Aorta (tissue), 5 donors: ENCODE measurements at regions not wholly inside any gene's neighbourhood (a gene's known extent, or its start where the extent isn't known, plus 50 kb on each side); places are given as distances from the start of the nearest gene placed in this dataset.

Experiments used
- ATAC-seq: fragments of 200-7000 bp; cut with Tn5 transposase; one replicate; pipeline ENCODE4 v1.9.1; 2022; ENCODE audit warnings: moderate library complexity; ENCODE audit not compliant: low FRiP score
- DNase-seq, 2 donors: peaks; one replicate each; pipeline ENCODE4 v3.0.0-alpha.2; 2020
- H3K27ac ChIP-seq, 2 donors: one replicate each; pipeline ENCODE4 v1.5.1; 2013; ENCODE audit warnings: low read length in 2 of 2, mild to moderate bottlenecking in 2 of 2, moderate library complexity in 2 of 2, control low read depth in 1 of 2, inconsistent platforms in 1 of 2, low read depth in 1 of 2
- H3K27me3 ChIP-seq, 2 donors: one replicate each; pipeline ENCODE4 v1.6.1; 2013; ENCODE audit warnings: control low read depth in 1 of 2, low read length in 1 of 2, mild to moderate bottlenecking in 1 of 2, moderate library complexity in 1 of 2; ENCODE audit not compliant: insufficient read depth in 2 of 2, control insufficient read depth in 1 of 2
- H3K36me3 ChIP-seq, 2 donors: one replicate each; pipeline ENCODE4 v1.6.1; 2013; ENCODE audit warnings: control low read depth in 1 of 2, low read length in 1 of 2, mild to moderate bottlenecking in 1 of 2; ENCODE audit not compliant: insufficient read depth in 2 of 2, control insufficient read depth in 1 of 2
- H3K4me1 ChIP-seq, 2 donors: one replicate each; pipeline ENCODE4 v1.6.1; 2013; ENCODE audit warnings: low read length in 2 of 2, control low read depth in 1 of 2, mild to moderate bottlenecking in 1 of 2, moderate library complexity in 1 of 2; ENCODE audit not compliant: insufficient read depth in 2 of 2, control insufficient read depth in 1 of 2
- H3K4me3 ChIP-seq, 2 donors: one replicate each; pipeline ENCODE4 v1.5.1; 2013; ENCODE audit warnings: low read length in 2 of 2, control low read depth in 1 of 2, mild to moderate bottlenecking in 1 of 2
- H3K9me3 ChIP-seq: one replicate; pipeline ENCODE4 v1.6.1; 2013; ENCODE audit warnings: mild to moderate bottlenecking, low read length; ENCODE audit not compliant: control insufficient read depth
- WGBS, 2 donors: extraction: QIAGEN DNeasy Blood & Tissue Kit; methylation state at CpG; one replicate each; pipeline ENCODE4 v1.1.7; 2013; 5-methylcytosine and 5-hydroxymethylcytosine counted together
- intact Hi-C, 2 donors: fragments of 100-400 bp; cut with DNase I; formaldehyde crosslinking; loops; one replicate each; pipeline versions ENCODE4 v1.14.2 to v1.15.0; 2022
- donor health status: healthy with polysubstance abuse.
- donor health status: Bipolar disorder and iron deficiency.
- donor health status: DM: no; HTN: no; CAD: no.
- donor health status: DM: no; HTN: no; CAD: no.
- donor health status: DM: yes; HTN: yes; CAD: no.

DNA sequence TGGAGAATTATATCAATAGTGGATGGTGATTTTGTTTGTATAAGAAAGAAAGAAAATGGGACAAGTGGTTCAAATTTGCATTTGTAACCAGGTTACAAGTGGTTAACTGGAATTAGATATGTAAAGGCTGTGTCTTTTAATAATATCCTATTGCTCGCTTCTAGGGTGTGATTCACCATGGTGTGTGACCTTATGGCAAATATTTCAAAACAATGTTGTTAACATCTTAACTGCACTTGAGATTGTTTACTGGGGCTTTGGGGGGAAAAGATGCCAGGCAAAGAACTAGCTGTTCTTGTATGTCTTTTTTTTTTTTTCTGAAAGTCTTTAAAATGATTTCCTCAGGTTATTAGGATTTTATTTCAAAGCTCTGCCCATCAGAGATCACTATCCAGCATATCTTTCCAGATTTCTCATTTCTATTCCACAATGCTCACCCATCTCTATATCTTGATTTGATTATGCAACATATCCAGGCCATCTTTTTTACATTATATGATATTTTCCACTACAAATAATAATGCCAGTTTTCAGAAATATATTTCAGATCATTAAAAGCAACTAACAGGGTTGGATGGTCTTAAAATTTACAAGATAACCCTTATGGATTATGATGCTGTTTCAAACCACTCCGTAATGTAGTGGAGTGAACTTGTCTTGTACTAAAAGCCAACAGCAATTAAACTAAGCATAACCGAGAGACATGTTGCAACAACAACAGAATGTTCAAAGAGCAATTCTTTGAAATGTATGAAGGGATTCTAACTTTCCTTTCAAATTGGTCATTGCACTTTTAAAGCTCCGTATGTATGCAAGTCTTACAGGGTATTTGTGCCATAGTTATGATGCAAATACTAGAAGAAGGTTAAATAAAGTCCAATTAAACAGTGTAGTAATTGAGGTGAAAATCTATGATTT is 341.5 kb upstream of the ETAA1 start:
- ATAC-seq (no peak), DNase-seq (no peak)
- WGBS, 2 donors, result 88 to 91% methylated on average over 4 of the region's 4 CpGs
- Histone ChIP-seq H3K27ac (no peak overlapping the region), H3K4me3 (no peak overlapping the region), H3K27me3 (no peaks in the 10 kb centered on the region), H3K4me1 (no peaks in the 10 kb centered on the region), H3K36me3 (no peaks in the 10 kb centered on the region), H3K9me3 (no peaks in the 10 kb centered on the region)
- intact Hi-C loops, result no loop called here

DNA sequence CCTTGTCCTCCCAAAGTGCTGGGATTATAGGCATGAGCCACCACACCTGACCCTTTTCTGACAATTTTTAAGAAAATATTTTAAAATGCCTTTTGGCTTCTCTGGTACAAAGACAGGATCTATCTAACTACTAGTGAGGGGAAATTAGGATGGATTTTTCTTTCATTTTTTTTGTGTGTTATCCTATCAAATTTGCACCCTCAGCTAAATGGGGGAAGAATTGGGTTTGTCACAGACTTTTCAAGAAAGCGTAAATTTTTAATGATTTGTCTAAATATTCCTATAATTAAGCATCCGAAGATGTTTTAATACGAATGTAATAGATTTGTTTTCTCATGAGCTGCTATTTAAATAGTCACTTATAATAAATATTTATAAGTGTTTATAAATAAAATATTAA is 340.0 kb upstream of the ETAA1 start:
- intact Hi-C loops, result no loop called here
- no peaks in the 10 kb centered on the region for H3K27me3 ChIP-seq
- no peak for DNase-seq
- H3K4me1 ChIP-seq, result no peaks in the 10 kb centered on the region
- H3K36me3 ChIP-seq, result no peaks in the 10 kb centered on the region
- no peak overlapping the region for H3K27ac ChIP-seq
- whole genome bisulfite sequencing, 2 donors, result 97% methylated on average over 3 of the region's 3 CpGs
- H3K9me3 ChIP-seq, result no peaks in the 10 kb centered on the region
- H3K4me3 ChIP-seq, result no peak overlapping the region
- ATAC-seq, result no peak

DNA sequence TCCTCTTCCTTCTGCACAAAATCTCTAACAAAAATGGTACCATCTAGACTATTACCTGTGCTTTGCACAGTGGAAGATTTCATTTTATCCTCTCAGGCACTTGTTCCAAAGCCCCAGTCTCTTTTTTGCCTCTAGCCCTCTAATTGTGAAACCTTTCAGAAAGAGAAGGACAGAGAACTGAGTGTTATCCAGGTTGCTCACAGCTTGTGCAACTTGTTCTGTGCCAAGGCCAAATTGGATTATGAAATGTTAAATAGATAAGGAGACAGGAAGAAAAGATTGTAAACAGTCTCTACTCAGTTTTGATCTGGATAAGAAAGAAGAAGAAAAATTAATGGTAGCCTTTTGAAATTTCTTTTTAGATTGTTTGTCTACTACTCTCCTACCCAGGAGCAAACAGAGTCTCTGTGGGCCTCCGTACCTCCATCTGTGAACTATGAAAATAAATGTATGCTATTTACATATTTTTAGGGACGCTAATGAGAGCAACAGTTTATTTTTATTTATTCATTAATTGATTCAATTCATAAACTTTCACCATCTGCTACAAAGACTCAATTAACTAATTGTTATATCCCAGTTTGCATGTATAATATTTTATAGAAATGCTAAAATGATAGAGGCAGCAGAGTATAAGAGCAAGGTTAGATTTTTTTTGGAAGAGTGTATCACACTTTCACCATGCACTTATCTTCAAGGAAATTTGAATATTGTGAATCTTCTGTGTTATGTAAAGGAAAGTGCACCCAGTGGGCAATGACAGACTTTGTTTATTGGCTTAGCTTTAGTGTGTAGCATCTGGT is 339.0 kb upstream of the ETAA1 start:
- Histone ChIP-seq H3K4me3 (no peak overlapping the region), H3K27ac (no peak overlapping the region)
- DNase-seq, result no peak

DNA sequence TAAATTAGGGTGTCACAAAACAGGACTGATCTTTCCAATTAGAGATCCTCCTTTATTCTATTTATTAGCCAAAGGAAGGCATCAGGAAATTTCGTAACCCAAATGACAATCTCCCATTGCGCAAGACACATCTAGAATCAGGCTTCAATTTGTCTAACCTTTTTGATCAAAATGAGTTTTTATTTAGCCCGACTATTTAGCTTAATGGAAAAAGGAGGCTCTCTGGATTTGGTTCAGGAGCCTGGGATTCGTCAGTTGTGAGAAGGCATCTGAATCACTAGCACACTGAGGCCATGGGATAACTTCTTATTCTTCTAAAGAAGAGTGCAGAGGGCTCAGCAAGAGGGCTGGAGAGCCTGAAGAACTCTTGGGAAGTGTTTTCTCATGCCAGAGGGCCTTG is 332.1 kb upstream of the ETAA1 start:
- H3K27me3 ChIP-seq, result no peaks in the 10 kb centered on the region
- H3K9me3 ChIP-seq, result no peaks in the 10 kb centered on the region
- H3K27ac ChIP-seq, result no peak overlapping the region
- no peaks in the 10 kb centered on the region for H3K36me3 ChIP-seq
- intact Hi-C loops, result no loop called here
- H3K4me3 ChIP-seq, result no peak overlapping the region
- WGBS, 2 donors, result 82 to 88% methylated on average over 4 of the region's 4 CpGs
- ATAC-seq, result no peak
- no peak for DNase-seq
- no peaks in the 10 kb centered on the region for H3K4me1 ChIP-seq

More for the DNA sequence above, 339.0 kb upstream of the ETAA1 start:
- intact Hi-C loops, result no loop called here
- Histone ChIP-seq H3K4me1 (no peaks in the 10 kb centered on the region), H3K36me3 (no peaks in the 10 kb centered on the region), H3K9me3 (no peaks in the 10 kb centered on the region), H3K27me3 (no peaks in the 10 kb centered on the region)
- ATAC-seq, result peak; percentile 29
- 92 to 93% methylated on average over 2 of the region's 2 CpGs for WGBS, 2 donors

DNA sequence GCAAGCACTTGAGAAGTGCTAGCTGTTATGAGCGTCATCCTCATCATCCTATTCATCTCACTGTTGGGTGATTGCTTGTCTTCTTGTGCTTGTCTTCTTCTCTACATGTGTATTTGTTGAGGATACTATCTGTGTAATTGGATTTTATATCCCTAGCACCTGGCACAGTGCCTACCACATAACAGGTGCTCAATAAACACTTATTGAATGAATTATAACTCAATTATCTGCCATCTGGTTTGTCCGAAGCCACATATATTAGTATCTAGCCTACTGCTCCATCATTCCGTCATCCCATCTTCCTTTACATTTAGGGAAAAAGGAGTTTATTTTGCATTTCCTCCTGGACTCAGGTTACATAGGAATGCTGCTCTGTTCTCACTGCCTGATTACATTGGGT is 330.4 kb upstream of the ETAA1 start:
- intact Hi-C loops, result no loop called here
- Histone ChIP-seq H3K36me3 (no peaks in the 10 kb centered on the region), H3K4me3 (no peak overlapping the region), H3K4me1 (no peaks in the 10 kb centered on the region), H3K9me3 (no peaks in the 10 kb centered on the region), H3K27me3 (no peaks in the 10 kb centered on the region), H3K27ac (no peak overlapping the region)
- WGBS, 2 donors, result 98 to 99% methylated on average over 3 of the region's 3 CpGs
- no peak for DNase-seq
- ATAC-seq, result no peak

DNA sequence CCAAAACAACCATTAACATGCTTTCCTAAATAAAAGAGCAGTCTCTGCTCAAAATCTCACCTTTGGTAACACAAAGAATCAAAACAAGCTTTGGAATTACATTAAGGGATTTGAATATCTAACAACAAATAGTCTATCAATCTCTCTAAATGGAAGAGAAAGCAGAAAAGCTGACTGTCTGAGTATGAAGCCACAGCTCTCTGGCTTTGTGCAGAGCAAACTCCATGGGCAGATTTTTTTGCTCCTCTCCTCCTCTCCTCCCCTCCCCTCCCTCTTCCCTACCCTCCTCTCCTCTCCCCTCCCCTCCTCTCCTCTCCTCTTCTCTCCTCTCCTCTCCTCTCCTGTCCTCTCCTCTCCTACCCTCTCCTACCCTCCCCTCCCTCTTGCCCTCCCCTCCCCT is 329.5 kb upstream of the ETAA1 start:
- Histone ChIP-seq H3K27ac (no peak overlapping the region), H3K4me1 (no peaks in the 10 kb centered on the region), H3K36me3 (no peaks in the 10 kb centered on the region), H3K27me3 (no peaks in the 10 kb centered on the region), H3K9me3 (no peaks in the 10 kb centered on the region), H3K4me3 (no peak overlapping the region)
- intact Hi-C loops, result no loop called here
- DNase-seq (no peak), ATAC-seq (no peak)

DNA sequence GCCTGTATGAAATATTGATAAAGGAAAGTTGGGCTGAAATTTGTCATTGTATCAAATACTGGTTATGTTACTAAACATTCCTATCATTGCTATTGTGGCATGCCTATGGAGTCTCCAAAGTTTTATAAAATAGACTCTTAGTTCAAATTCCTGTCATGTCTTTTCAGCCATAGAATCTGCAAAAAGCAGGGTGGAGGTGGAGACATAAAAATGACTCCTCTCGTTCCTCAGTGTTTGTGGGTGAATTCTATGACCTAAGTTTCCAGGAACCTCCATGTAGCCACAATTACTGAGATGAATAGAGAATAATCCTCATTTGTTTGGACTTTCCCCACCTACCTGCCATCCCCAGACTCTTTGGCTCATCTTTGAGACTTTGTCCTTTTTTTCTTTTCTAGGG is 326.3 kb upstream of the ETAA1 start:
- intact Hi-C loops, result no loop called here
- no peak for ATAC-seq
- Histone ChIP-seq H3K36me3 (no peaks in the 10 kb centered on the region), H3K9me3 (no peaks in the 10 kb centered on the region), H3K27me3 (no peaks in the 10 kb centered on the region), H3K4me1 (no peaks in the 10 kb centered on the region), H3K27ac (no peak overlapping the region), H3K4me3 (no peak overlapping the region)
- WGBS, 2 donors, result 70 to 76% methylated on average over 1 of the region's 1 CpG
- DNase-seq, result no peak

DNA sequence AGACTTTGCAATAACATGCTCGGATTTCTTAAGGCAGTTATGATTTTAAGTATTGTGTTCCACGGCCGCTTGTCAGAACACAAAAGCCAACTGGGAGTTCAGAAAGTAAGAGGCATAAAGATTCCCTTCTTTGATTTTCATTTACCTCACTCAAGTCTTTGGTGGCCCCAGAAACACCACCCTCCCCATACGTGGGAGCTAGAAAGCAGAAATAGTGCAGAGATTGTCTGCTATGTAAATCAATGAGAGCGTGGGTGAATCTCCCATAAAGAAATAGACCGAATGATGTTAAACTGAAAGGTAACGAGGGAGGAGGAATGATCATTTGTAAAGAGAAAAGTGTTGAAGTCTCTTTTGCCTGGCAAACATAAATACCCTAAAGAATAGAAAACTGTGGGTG is 322.1 kb upstream of the ETAA1 start:
- no peak overlapping the region for H3K4me3 ChIP-seq
- no peak overlapping the region for H3K27ac ChIP-seq
- no peaks in the 10 kb centered on the region for H3K9me3 ChIP-seq
- no peaks in the 10 kb centered on the region for H3K27me3 ChIP-seq
- no peaks in the 10 kb centered on the region for H3K36me3 ChIP-seq
- intact Hi-C loops, result no loop called here
- DNase-seq, result no peak
- no peaks in the 10 kb centered on the region for H3K4me1 ChIP-seq
- WGBS, 2 donors, result 91 to 92% methylated on average over 7 of the region's 7 CpGs
- no peak for ATAC-seq
